22Rv1 (cell line): ENCODE measurements at regions not wholly inside any gene's neighbourhood (a gene's known extent, or its start where the extent isn't known, plus 50 kb on each side); places are given as distances from the start of the nearest gene placed in this dataset.

ENCODE experiments used
- ZFX ChIP-seq: fragments of 450-650 bp; IDR thresholded peaks from 2 replicates; pipeline ENCODE4 v1.6.1; 2017; ENCODE audit warnings: antibody characterized with exemption, borderline replicate concordance
- TF ChIP-seq, protein P1 (sequence below): fragments of 450-650 bp; IDR thresholded peaks from 2 replicates; pipeline ENCODE4 v1.5.1; 2017; ENCODE audit warnings: mild to moderate bottlenecking

GRCh38 chr6:85172705-85173104 is 277.2 kb upstream of the NT5E start:
- TF ChIP-seq, protein P1, sequence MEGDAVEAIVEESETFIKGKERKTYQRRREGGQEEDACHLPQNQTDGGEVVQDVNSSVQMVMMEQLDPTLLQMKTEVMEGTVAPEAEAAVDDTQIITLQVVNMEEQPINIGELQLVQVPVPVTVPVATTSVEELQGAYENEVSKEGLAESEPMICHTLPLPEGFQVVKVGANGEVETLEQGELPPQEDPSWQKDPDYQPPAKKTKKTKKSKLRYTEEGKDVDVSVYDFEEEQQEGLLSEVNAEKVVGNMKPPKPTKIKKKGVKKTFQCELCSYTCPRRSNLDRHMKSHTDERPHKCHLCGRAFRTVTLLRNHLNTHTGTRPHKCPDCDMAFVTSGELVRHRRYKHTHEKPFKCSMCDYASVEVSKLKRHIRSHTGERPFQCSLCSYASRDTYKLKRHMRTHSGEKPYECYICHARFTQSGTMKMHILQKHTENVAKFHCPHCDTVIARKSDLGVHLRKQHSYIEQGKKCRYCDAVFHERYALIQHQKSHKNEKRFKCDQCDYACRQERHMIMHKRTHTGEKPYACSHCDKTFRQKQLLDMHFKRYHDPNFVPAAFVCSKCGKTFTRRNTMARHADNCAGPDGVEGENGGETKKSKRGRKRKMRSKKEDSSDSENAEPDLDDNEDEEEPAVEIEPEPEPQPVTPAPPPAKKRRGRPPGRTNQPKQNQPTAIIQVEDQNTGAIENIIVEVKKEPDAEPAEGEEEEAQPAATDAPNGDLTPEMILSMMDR: no peak
- TF ChIP-seq ZFX: no peak
